SK-N-MC (cell line): ENCODE measurements at regions not wholly inside any gene's neighbourhood (a gene's known extent, or its start where the extent isn't known, plus 50 kb on each side); places are given as distances from the start of the nearest gene placed in this dataset.

Experiments used
- EZH2 ChIP-seq: fragments of 200-600 bp; sonication (generic); IDR thresholded peaks from one replicate; pipeline ENCODE4 v1.6.1; 2017; ENCODE audit warnings: antibody characterized with exemption
- POLR2AphosphoS5 ChIP-seq: IDR thresholded peaks from 2 replicates; pipeline ENCODE4 v1.6.1; 2012; ENCODE audit warnings: mild to moderate bottlenecking, low read depth, low read length, borderline replicate concordance

- TF ChIP-seq POLR2AphosphoS5 = no peak
- TF ChIP-seq EZH2 = no peak
Measured at GRCh38 chrX:122363112-122363795, 820.8 kb upstream of the GRIA3 start.
